Right forelimb (tissue), 1 donor: ENCODE measurements at regions not wholly inside any gene's neighbourhood (a gene's known extent, or its start where the extent isn't known, plus 50 kb on each side); places are given as distances from the start of the nearest gene placed in this dataset.
"Not testable (repeated sequence)": the region's sequence is repeated elsewhere in the genome, so short reads cannot be mapped to it uniquely, and the experiment has no call there.

ENCODE experiments used
- DNase-seq: peaks from one replicate; pipeline ENCODE4 v3.0.0-alpha.2; 2018

DNA sequence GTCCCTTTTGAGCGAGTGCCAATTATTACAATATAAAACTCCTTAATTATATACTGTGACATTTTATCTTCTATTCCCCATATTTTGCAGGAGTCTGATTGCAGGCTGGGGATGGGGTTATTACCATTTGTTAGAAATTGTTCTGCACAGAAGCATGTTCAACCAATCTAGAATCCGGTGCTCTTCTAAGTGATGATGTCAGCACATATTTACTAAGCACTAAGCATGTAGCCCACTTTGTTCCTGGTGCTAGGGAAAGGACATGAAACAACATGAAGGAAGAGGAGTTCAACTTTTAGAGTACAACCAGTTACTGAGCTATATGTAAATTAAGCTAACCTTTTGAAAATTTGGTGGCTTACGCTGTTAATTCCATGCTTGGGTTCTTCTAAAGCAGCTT, 52.8 kb upstream of the IL1RAPL2 start:
- no peak for DNase-seq

DNA sequence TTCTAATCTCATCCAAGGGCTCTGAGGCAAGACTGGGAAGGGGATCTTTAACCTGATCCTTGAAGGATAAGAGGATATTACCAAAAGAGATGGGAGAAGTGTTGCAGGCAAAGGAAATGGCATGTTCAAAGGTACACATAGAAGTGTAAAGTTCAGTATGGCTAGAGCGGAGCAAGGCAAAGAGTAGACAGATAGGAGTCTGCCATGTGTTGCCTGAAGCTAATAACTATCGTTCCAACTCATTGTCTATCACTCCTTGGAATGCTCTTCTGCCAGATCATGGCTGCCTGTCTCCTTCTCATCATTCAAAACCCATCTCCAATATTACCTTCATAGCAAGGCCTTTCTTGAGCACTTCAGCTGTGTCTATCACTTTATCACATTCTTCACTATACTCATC, 55.2 kb upstream of the IL1RAPL2 start:
- no peak for DNase-seq

GRCh38 chrX:104502460-104502859, 63.5 kb upstream of the IL1RAPL2 start:
- DNase-seq = no peak

DNA sequence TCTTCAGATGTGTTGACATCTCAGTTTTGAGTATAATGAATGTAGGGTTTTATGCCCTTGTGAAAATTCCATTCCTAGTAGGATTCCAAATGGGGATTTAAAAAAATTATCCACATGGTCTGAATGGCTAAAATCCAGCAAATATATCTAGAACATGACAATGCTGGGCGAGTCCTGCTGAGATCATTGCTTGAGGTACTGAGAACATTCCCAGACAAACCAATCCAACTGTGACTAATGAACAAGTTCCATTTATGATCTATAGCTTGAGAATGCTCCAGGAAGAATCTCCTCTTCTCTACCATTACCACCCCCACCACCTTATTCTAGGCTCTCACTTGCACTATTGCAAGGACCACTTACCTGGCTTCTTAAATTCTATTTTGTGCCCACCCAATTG, 77.2 kb upstream of the IL1RAPL2 start:
- DNase-seq = no peak

DNA sequence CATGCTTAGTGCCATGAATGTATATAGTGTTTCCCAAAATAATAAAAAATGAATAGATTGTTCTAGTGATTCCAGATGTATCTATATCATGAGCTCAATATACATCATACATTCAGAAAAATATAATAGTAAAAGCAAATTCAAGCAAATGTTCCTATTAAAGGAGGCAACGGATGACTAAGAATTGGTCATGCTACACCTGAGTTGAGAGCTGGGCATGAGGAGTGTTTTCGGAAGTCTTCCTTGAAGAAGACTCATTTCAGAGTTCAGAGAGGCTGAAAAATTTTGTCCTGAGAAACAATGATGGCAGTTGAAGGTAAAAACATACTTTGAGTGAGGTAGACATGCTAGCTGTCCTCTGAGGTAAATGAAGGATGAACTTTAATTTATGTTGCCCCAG, 79.3 kb upstream of the IL1RAPL2 start:
- no peak for DNase-seq

GRCh38 chrX:104482757-104483156, 83.2 kb upstream of the IL1RAPL2 start:
- no peak for DNase-seq

- DNase-seq = no peak
Measured at GRCh38 chrX:104469771-104470170, 96.2 kb upstream of the IL1RAPL2 start.

- no peak for DNase-seq
Measured at GRCh38 chrX:104459796-104460195, 106.2 kb upstream of the IL1RAPL2 start.

GRCh38 chrX:104457130-104457529, 108.9 kb upstream of the IL1RAPL2 start:
- not testable (repeated sequence) for DNase-seq

GRCh38 chrX:104450316-104450715, 115.7 kb upstream of the IL1RAPL2 start:
- DNase-seq = no peak

DNA sequence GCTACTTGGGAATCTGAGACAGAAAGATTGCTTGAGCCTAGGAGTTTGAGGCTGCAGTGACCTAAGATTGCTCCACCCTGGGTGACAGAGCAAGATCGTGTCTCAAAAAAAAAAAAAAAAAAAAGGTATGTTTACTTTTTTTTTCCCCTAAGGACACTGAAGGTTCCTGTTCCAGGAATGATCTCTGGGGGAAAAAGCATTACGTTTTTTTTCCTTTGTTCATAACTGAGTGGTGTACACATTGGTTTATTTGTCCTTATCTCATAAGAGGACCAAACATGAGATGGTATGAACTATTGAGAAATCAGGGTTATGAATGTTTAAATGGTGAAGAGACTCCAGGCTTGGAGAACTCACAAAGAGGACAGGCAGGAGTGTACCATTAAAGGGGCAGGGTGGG, 120.4 kb upstream of the IL1RAPL2 start:
- DNase-seq = no peak

DNA sequence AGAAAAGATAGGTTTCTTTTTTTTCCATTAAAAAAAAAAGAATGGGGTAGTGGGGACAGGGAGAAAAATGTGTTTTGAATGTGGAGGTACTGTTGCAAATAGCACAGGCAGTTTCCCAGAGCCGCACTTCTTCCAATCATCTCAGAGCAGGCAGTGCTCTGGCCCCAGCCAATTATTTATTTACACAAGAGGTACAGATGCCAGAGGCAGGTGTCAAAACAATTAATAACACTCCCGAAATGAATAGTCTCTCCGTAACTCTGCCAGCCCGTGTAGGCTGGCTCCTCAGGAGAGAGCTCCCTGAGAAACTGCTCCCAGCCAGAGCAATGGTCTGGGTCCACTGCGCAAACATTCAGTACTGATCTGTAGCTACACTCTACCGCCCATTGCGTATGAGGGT, 130.8 kb upstream of the IL1RAPL2 start:
- DNase-seq = no peak

DNA sequence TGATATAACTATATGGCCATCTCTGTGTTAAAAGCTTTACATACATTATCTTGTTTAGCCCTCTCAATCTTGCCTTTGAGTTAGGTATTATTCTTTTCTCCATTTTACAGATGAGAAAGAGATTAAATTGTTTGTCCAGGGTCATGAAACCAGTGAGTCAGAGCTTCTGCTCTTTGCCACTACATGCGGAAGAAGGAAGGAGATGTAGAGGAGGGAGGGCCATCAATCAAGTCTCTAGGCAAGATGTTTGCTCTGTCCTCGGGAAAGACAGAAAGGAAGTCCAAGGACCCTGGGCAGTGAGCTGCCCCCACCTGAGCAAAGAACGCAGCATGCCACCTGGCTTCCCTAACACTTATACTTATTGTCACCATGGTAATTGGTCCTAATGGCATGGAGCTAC, 133.7 kb upstream of the IL1RAPL2 start:
- no peak for DNase-seq

DNA sequence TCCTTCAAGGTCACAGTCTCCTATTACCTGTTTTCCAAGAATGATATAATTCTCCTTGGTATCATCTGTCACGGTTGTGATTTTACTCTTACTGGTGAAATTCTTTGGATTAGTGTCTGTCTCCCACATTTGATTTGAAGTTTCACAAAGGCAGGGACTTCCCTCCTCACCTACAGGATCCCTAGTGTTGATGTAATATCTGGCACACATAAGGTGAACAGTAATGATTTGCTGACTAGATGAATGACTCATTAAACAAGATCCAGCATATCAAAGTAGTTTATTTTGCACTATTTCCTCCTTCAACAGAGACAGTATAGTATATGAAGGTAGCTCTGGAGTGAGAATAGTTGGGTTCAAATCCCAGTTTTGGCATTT, 135.3 kb upstream of the IL1RAPL2 start:
- no peak for DNase-seq

DNA sequence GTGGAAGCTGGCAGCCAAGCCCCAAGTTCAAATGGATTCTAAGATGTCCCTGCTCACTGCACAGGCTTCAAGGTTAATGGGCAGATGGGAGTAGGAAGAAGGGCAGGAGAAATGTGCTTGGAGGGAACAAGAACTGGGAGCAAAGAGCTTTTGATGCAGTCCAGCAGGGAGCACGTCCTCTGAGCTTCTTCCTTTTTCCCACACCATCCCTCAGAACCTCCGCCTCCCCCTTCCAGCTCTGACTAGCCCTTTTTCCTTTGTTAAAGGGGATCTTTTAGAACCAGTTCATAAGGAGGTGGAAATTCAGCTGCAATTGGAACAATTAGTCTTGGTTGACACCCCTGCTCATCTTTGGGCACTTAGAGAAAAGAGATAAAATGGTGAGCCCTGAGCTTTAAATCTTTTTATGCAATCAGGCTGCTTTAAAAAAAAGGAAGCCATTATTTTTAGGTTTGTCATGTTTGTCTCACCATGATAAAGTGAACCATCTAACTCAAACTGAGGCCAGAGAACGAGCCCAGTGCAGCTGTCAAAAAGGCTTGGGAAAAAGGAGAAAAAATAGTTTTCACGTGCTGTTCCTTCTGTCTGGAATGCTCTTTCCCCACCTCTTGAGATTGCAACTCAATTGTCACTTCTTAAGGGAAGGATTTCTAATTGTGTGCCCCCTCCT, 135.8 kb upstream of the IL1RAPL2 start:
- DNase-seq = no peak

DNA sequence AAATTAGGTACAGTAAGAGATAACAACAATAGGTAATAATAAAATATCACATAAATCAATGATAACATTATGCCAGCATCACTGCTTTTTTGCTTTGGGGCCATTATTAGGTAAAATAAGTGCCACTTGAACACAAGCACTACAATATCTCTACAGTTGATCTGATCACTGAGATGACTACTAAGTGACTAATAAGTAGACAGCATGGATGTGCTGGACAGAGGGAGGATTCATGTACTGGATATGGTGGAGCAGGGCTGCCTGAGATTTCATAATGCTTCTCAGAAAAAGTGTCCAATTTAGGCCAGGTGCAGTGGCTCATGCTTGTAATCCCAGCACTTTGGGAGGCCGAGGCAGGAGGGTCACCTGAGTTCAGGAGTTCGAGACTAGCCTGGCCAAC, 137.8 kb upstream of the IL1RAPL2 start:
- DNase-seq = no peak

GRCh38 chrX:104427693-104428092, 138.3 kb upstream of the IL1RAPL2 start:
- no peak for DNase-seq

- DNase-seq = no peak
Measured at GRCh38 chrX:104427073-104427472, 138.9 kb upstream of the IL1RAPL2 start.

- no peak for DNase-seq
Measured at GRCh38 chrX:104420907-104421306, 145.1 kb upstream of the IL1RAPL2 start.

DNA sequence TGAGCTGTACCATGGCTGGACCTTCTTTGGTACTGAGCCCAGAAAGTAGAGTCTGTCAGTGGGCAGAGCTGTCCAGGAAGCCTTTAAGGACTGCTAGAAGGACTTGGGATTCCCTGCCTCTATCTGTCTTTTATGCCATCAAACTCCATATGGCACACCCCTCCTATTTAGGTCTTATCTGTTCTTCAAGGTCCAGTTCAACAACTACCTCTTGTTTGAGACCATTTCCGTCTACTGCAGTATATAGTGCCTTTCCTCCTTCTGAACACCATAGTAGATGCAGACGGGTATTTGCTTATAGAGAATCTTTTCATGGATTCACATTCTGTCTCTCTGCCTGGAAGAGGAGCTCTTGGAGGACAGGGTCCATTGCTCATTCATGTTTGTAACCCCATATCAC, 146.1 kb upstream of the IL1RAPL2 start:
- DNase-seq = no peak

GRCh38 chrX:104419211-104419610, 146.8 kb upstream of the IL1RAPL2 start:
- no peak for DNase-seq

- DNase-seq = no peak
Measured at GRCh38 chrX:104411800-104412199, 154.2 kb upstream of the IL1RAPL2 start.

DNA sequence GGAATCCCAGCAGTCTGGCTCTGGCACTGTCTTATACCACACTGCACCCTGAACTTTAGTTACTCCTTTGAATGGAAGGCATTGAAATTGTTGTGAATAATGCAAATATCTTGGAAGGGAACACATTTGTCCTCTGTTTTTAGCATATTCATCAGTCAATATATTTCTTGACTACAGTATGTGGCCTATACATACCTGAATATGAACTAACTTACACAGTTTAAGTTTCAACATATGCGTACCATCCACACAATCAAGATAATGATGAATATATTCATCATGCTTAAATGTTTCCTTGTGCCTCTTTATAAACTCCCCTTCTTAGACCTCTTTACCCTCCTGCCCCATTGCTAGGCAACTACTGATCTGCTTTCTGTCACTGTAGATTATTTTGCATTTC, 145.7 kb upstream of the ESX1 start:
- DNase-seq = no peak

- DNase-seq = no peak
Measured at GRCh38 chrX:104392350-104392749, 137.6 kb upstream of the ESX1 start.

GRCh38 chrX:104391906-104392305, 137.2 kb upstream of the ESX1 start:
- DNase-seq = no peak

GRCh38 chrX:104376937-104377336, 122.2 kb upstream of the ESX1 start:
- no peak for DNase-seq
